ENCODE measurements at regions not wholly inside any gene's neighbourhood (a gene's known extent, or its start where the extent isn't known, plus 50 kb on each side); places are given as distances from the start of the nearest gene placed in this dataset.

DNA sequence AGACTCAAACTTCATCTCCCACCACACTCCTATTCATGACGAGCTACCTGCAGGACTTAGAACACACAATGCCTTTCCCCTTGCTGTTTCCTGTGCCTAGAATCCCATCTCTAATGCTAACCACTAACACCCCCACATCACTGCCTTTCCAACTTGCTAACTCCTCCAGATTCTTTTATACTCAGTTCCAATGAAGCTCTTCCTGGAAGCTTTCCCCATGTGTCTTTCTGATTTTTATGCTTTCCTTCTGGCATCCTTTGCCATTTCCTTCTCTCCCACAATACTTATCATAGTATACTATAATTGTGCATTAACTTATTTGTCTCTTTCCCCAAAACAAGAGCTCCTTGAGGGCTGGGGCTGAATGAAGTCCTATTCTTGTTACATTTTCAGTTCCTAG, 115.3 kb upstream of the PLPPR1 start:
- H3K9ac ChIP-seq (ENCODE audit: low read depth in 1 of 3, low read length in 3 of 3): no peak overlapping the region
- H3K4me3 ChIP-seq (ENCODE audit: low read length in 3 of 3): no peak overlapping the region
- H3K9me3 ChIP-seq (ENCODE audit: control insufficient read depth in 3 of 3, low read length in 3 of 3): no peaks in the 10 kb centered on the region
- H3K27ac ChIP-seq (ENCODE audit: low read depth, low read length): no peak overlapping the region
- no peaks in the 10 kb centered on the region for H3K36me3 ChIP-seq (ENCODE audit: control insufficient read depth in 3 of 3, insufficient read depth in 3 of 3, low read length in 3 of 3)
- no peaks in the 10 kb centered on the region for H3K27me3 ChIP-seq (ENCODE audit: control insufficient read depth in 3 of 3, insufficient read depth in 3 of 3, low read length in 3 of 3)
- H3K4me1 ChIP-seq (ENCODE audit: control insufficient read depth in 3 of 3, insufficient read depth in 3 of 3, low read length in 3 of 3): no peaks in the 10 kb centered on the region

DNA sequence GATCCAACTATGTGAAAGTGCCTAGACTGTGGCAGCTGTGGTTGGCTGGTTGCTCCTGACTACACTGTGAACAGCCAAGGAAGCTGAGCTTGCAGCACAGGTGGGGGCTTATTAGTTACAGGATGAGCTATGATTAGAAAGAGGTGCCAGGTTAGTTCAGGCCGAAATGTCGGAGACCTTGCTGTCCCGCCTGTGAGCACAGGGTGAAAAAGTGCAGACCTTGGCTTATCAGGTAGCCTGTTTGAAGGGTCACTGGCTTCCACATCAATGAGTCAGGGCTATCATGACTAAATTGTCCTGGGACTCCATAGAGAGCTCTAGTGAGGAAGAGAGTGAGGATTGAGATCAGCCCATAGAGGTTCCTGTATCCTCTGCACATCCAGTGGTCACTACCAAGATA, 114.3 kb upstream of the PLPPR1 start:
- no peaks in the 10 kb centered on the region for H3K36me3 ChIP-seq (ENCODE audit: control insufficient read depth in 3 of 3, insufficient read depth in 3 of 3, low read length in 3 of 3)
- H3K9ac ChIP-seq (ENCODE audit: low read depth in 1 of 3, low read length in 3 of 3): no peak overlapping the region
- no peak overlapping the region for H3K27ac ChIP-seq (ENCODE audit: low read depth, low read length)
- no peaks in the 10 kb centered on the region for H3K9me3 ChIP-seq (ENCODE audit: control insufficient read depth in 3 of 3, low read length in 3 of 3)
- H3K4me1 ChIP-seq (ENCODE audit: control insufficient read depth in 3 of 3, insufficient read depth in 3 of 3, low read length in 3 of 3): no peaks in the 10 kb centered on the region
- no peak overlapping the region for H3K4me3 ChIP-seq (ENCODE audit: low read length in 3 of 3)
- H3K27me3 ChIP-seq (ENCODE audit: control insufficient read depth in 3 of 3, insufficient read depth in 3 of 3, low read length in 3 of 3): no peaks in the 10 kb centered on the region

GRCh38 chr9:100919506-100919905, 109.0 kb upstream of the PLPPR1 start:
- Histone ChIP-seq H3K9ac (ENCODE audit: low read depth in 1 of 3, low read length in 3 of 3) (no peak overlapping the region), H3K9me3 (ENCODE audit: control insufficient read depth in 3 of 3, low read length in 3 of 3) (no peaks in the 10 kb centered on the region), H3K4me3 (ENCODE audit: low read length in 3 of 3) (no peak overlapping the region), H3K27ac (ENCODE audit: low read depth, low read length) (no peak overlapping the region), H3K4me1 (ENCODE audit: control insufficient read depth in 3 of 3, insufficient read depth in 3 of 3, low read length in 3 of 3) (no peaks in the 10 kb centered on the region), H3K27me3 (ENCODE audit: control insufficient read depth in 3 of 3, insufficient read depth in 3 of 3, low read length in 3 of 3) (no peaks in the 10 kb centered on the region), H3K36me3 (ENCODE audit: control insufficient read depth in 3 of 3, insufficient read depth in 3 of 3, low read length in 3 of 3) (no peaks in the 10 kb centered on the region)

DNA sequence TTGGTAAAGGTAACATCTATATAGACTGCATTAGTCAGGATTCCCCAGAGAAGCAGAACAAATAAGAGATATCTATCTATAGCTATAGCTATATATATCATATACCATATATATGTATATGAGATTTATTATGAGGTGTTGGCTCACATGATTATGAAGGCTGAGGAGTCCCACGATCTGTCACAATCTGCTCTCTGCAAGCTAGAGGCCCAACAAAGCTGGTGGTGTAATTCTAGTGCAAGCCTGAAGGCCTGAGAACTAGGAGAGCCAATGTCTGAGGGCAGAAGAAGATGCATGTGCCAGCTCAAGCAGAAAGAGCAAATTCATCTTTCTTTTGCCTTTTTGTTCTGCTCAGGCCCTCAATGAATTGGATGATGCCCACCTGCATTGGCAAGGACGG, 102.2 kb upstream of the PLPPR1 start:
- H3K9me3 ChIP-seq (ENCODE audit: control insufficient read depth in 3 of 3, low read length in 3 of 3): no peaks in the 10 kb centered on the region
- no peak overlapping the region for H3K27ac ChIP-seq (ENCODE audit: low read depth, low read length)
- H3K4me3 ChIP-seq (ENCODE audit: low read length in 3 of 3): no peak overlapping the region
- no peaks in the 10 kb centered on the region for H3K36me3 ChIP-seq (ENCODE audit: control insufficient read depth in 3 of 3, insufficient read depth in 3 of 3, low read length in 3 of 3)
- H3K9ac ChIP-seq (ENCODE audit: low read depth in 1 of 3, low read length in 3 of 3): no peak overlapping the region
- H3K4me1 ChIP-seq (ENCODE audit: control insufficient read depth in 3 of 3, insufficient read depth in 3 of 3, low read length in 3 of 3): no peaks in the 10 kb centered on the region
- no peaks in the 10 kb centered on the region for H3K27me3 ChIP-seq (ENCODE audit: control insufficient read depth in 3 of 3, insufficient read depth in 3 of 3, low read length in 3 of 3)

DNA sequence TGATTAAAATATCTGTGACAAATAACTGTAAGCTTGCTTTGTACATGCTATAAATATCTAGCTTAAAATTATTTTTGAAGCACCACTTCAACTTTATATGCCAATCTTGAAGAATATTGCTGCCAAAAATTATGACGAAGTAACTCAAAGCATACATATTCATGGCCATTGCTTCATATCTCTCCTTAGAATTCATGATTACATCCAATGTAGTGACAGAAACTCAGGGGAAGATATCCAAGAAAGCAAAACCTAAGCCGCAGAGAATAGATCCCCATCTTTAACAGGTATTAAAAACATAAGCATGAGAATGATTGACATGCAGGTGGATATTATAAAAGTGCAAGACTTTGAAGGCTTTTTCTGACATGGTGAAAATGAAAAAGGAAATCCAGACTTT, 100.8 kb upstream of the PLPPR1 start:
- H3K9me3 ChIP-seq (ENCODE audit: control insufficient read depth in 3 of 3, low read length in 3 of 3): no peaks in the 10 kb centered on the region
- H3K36me3 ChIP-seq (ENCODE audit: control insufficient read depth in 3 of 3, insufficient read depth in 3 of 3, low read length in 3 of 3): no peaks in the 10 kb centered on the region
- no peak overlapping the region for H3K9ac ChIP-seq (ENCODE audit: low read depth in 1 of 3, low read length in 3 of 3)
- H3K4me3 ChIP-seq (ENCODE audit: low read length in 3 of 3): no peak overlapping the region
- no peak overlapping the region for H3K27ac ChIP-seq (ENCODE audit: low read depth, low read length)
- H3K4me1 ChIP-seq (ENCODE audit: control insufficient read depth in 3 of 3, insufficient read depth in 3 of 3, low read length in 3 of 3): no peaks in the 10 kb centered on the region
- no peaks in the 10 kb centered on the region for H3K27me3 ChIP-seq (ENCODE audit: control insufficient read depth in 3 of 3, insufficient read depth in 3 of 3, low read length in 3 of 3)

- H3K4me3 ChIP-seq (ENCODE audit: low read length in 3 of 3): no peak overlapping the region
- no peaks in the 10 kb centered on the region for H3K4me1 ChIP-seq (ENCODE audit: control insufficient read depth in 3 of 3, insufficient read depth in 3 of 3, low read length in 3 of 3)
- no peaks in the 10 kb centered on the region for H3K36me3 ChIP-seq (ENCODE audit: control insufficient read depth in 3 of 3, insufficient read depth in 3 of 3, low read length in 3 of 3)
Measured at GRCh38 chr9:100933656-100934055, 94.9 kb upstream of the PLPPR1 start.

GRCh38 chr9:100937382-100937781, 91.1 kb upstream of the PLPPR1 start:
- no peak overlapping the region for H3K27ac ChIP-seq (ENCODE audit: low read depth, low read length)
- H3K4me1 ChIP-seq (ENCODE audit: control insufficient read depth in 3 of 3, insufficient read depth in 3 of 3, low read length in 3 of 3): no peaks in the 10 kb centered on the region
- peaks cover 0 to 2% (median 0%) of the 10 kb centered on the region in 3 donors for H3K9me3 ChIP-seq (ENCODE audit: control insufficient read depth in 3 of 3, low read length in 3 of 3)
- no peaks in the 10 kb centered on the region for H3K36me3 ChIP-seq (ENCODE audit: control insufficient read depth in 3 of 3, insufficient read depth in 3 of 3, low read length in 3 of 3)
- no peak overlapping the region for H3K9ac ChIP-seq (ENCODE audit: low read depth in 1 of 3, low read length in 3 of 3)
- no peaks in the 10 kb centered on the region for H3K27me3 ChIP-seq (ENCODE audit: control insufficient read depth in 3 of 3, insufficient read depth in 3 of 3, low read length in 3 of 3)
- no peak overlapping the region for H3K4me3 ChIP-seq (ENCODE audit: low read length in 3 of 3)

More at GRCh38 chr9:100933656-100934055, 94.9 kb upstream of the PLPPR1 start:
- peaks cover 0 to 2% (median 0%) of the 10 kb centered on the region in 3 donors for H3K9me3 ChIP-seq (ENCODE audit: control insufficient read depth in 3 of 3, low read length in 3 of 3)
- H3K27ac ChIP-seq (ENCODE audit: low read depth, low read length): no peak overlapping the region
- H3K9ac ChIP-seq (ENCODE audit: low read depth in 1 of 3, low read length in 3 of 3): no peak overlapping the region
- H3K27me3 ChIP-seq (ENCODE audit: control insufficient read depth in 3 of 3, insufficient read depth in 3 of 3, low read length in 3 of 3): no peaks in the 10 kb centered on the region

- H3K4me3 ChIP-seq (ENCODE audit: low read length in 3 of 3): no peak overlapping the region
- no peaks in the 10 kb centered on the region for H3K4me1 ChIP-seq (ENCODE audit: control insufficient read depth in 3 of 3, insufficient read depth in 3 of 3, low read length in 3 of 3)
- H3K27ac ChIP-seq (ENCODE audit: low read depth, low read length): no peak overlapping the region
- no peak overlapping the region for H3K9ac ChIP-seq (ENCODE audit: low read depth in 1 of 3, low read length in 3 of 3)
- no peaks in the 10 kb centered on the region for H3K27me3 ChIP-seq (ENCODE audit: control insufficient read depth in 3 of 3, insufficient read depth in 3 of 3, low read length in 3 of 3)
- H3K36me3 ChIP-seq (ENCODE audit: control insufficient read depth in 3 of 3, insufficient read depth in 3 of 3, low read length in 3 of 3): no peaks in the 10 kb centered on the region
- H3K9me3 ChIP-seq (ENCODE audit: control insufficient read depth in 3 of 3, low read length in 3 of 3): peaks cover 0 to 2% (median 0%) of the 10 kb centered on the region in 3 donors
Measured at GRCh38 chr9:100938507-100938906, 90.0 kb upstream of the PLPPR1 start.

DNA sequence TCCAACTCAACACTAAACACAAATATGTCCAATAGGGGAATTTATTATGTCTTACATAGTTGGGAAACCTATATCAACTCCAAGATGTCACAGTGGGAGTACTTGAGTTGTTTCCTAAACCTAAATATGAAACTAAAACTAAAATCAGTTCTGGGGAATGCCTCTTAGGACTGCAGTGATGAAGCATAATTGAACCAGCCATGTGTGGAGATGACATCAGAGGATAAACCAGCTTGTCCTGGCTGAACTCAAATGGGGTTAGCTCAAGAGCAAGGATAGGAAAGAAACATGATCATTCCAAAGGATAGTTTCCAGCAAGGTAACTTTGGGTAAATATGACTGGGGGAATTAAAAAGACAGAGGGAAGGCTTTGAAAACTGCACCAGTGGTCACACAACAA, 88.9 kb upstream of the PLPPR1 start:
- H3K27me3 ChIP-seq (ENCODE audit: control insufficient read depth in 3 of 3, insufficient read depth in 3 of 3, low read length in 3 of 3): no peaks in the 10 kb centered on the region
- no peak overlapping the region for H3K4me3 ChIP-seq (ENCODE audit: low read length in 3 of 3)
- no peak overlapping the region for H3K9ac ChIP-seq (ENCODE audit: low read depth in 1 of 3, low read length in 3 of 3)
- H3K27ac ChIP-seq (ENCODE audit: low read depth, low read length): no peak overlapping the region
- H3K9me3 ChIP-seq (ENCODE audit: control insufficient read depth in 3 of 3, low read length in 3 of 3): peaks cover 0 to 2% (median 0%) of the 10 kb centered on the region in 3 donors
- H3K36me3 ChIP-seq (ENCODE audit: control insufficient read depth in 3 of 3, insufficient read depth in 3 of 3, low read length in 3 of 3): no peaks in the 10 kb centered on the region
- no peaks in the 10 kb centered on the region for H3K4me1 ChIP-seq (ENCODE audit: control insufficient read depth in 3 of 3, insufficient read depth in 3 of 3, low read length in 3 of 3)

DNA sequence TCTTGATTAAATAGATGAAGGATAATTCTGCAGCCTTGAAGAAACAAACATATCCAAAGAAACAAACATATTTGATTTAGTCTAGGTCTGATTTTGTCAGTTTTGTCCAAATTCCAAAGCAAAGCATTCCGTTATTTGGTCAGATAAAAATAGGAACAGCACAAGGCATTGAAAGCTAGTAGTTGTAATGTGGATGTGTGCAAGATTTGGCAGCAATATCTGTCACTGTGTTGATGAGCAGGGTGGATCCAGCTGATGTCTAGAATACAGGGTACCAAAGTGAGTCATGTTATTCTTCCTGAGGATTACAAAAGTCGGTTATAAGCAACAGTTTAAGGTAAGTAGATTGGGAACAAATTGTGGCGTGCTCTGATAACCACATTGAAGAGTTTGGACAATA, 69.3 kb upstream of the PLPPR1 start:
- H3K27me3 ChIP-seq (ENCODE audit: control insufficient read depth in 3 of 3, insufficient read depth in 3 of 3, low read length in 3 of 3): peaks cover 0 to 3% (median 0%) of the 10 kb centered on the region in 3 donors
- no peak overlapping the region for H3K4me3 ChIP-seq (ENCODE audit: low read length in 3 of 3)
- H3K27ac ChIP-seq (ENCODE audit: low read depth, low read length): no peak overlapping the region
- H3K36me3 ChIP-seq (ENCODE audit: control insufficient read depth in 3 of 3, insufficient read depth in 3 of 3, low read length in 3 of 3): no peaks in the 10 kb centered on the region
- no peaks in the 10 kb centered on the region for H3K9me3 ChIP-seq (ENCODE audit: control insufficient read depth in 3 of 3, low read length in 3 of 3)
- H3K4me1 ChIP-seq (ENCODE audit: control insufficient read depth in 3 of 3, insufficient read depth in 3 of 3, low read length in 3 of 3): no peaks in the 10 kb centered on the region
- no peak overlapping the region for H3K9ac ChIP-seq (ENCODE audit: low read depth in 1 of 3, low read length in 3 of 3)
